ENCODE measurements at regions not wholly inside any gene's neighbourhood (a gene's known extent, or its start where the extent isn't known, plus 50 kb on each side); places are given as distances from the start of the nearest gene placed in this dataset.

DNA sequence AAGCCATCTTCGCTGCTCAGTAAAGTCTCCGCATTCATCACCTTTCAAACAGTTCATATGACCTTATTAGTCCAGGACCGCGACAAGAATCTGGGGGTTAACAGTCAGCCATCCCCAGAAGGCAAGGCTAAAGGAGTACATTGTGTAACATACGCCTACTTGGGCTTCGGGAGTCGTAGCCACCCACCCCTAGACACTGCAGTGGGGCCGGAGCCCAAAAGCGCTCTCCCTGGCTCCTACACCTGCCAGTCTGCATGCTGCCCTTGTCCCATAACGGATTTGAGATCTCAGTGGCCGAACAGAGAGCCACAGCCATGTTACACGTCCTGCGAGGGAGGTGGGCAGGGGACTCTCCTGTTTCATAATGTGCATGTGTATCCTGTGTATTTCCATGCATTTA, 1405.5 kb downstream of the GRIK2 start:
- no peak for TF ChIP-seq POLR2A (IDR thresholded peaks at IDR 0.05; ENCODE audit: low read length)
- no peak for TF ChIP-seq GATA1 (IDR thresholded peaks at IDR 0.05; ENCODE audit: low read depth, low read length)
